Neuronal stem cell (in vitro differentiated cells): ENCODE measurements at regions not wholly inside any gene's neighbourhood (a gene's known extent, or its start where the extent isn't known, plus 50 kb on each side); places are given as distances from the start of the nearest gene placed in this dataset.
A peak's percentile ranks its signal among the peaks of the same experiment; 100 is the strongest.

Source experiments
- DNase-seq: peaks from one replicate; pipeline ENCODE4 v3.0.0-alpha.2; 2013; ENCODE audit warnings: low spot score
- H2AFZ ChIP-seq: one replicate; pipeline ENCODE4 v1.6.1; 2013; ENCODE audit warnings: mild to moderate bottlenecking, low read length, inconsistent platforms
- H2AK5ac ChIP-seq: 2 replicates; pipeline ENCODE4 v1.6.1; 2013; ENCODE audit warnings: low read depth, mild to moderate bottlenecking, inconsistent platforms, low read length, moderate library complexity, mixed read lengths
- H2BK120ac ChIP-seq: 2 replicates; pipeline ENCODE4 v1.6.1; 2013; ENCODE audit warnings: low read depth, mild to moderate bottlenecking, inconsistent platforms, low read length, moderate library complexity, mixed read lengths
- H2BK12ac ChIP-seq: one replicate; pipeline ENCODE4 v1.6.1; 2013; ENCODE audit warnings: low read length, inconsistent platforms
- H2BK15ac ChIP-seq: 2 replicates; pipeline ENCODE4 v1.6.1; 2013; ENCODE audit warnings: mild to moderate bottlenecking, low read length, inconsistent platforms, mixed read lengths
- H2BK5ac ChIP-seq: one replicate; pipeline ENCODE4 v1.6.1; 2013; ENCODE audit warnings: inconsistent platforms, mild to moderate bottlenecking, low read length, moderate library complexity
- H3K14ac ChIP-seq: one replicate; pipeline ENCODE4 v1.6.1; 2013; ENCODE audit warnings: low read length, inconsistent platforms
- H3K18ac ChIP-seq: 2 replicates; pipeline ENCODE4 v1.6.1; 2013; ENCODE audit warnings: low read length, inconsistent platforms
- H3K23ac ChIP-seq: 2 replicates; pipeline ENCODE4 v1.6.1; 2013; ENCODE audit warnings: low read depth, mild to moderate bottlenecking, mixed read lengths, low read length, inconsistent platforms; ENCODE audit not compliant: poor library complexity
- H3K27ac ChIP-seq: replicated peaks from 3 replicates; pipeline ENCODE4 v1.5.1; 2013; ENCODE audit warnings: low read length, inconsistent platforms
- H3K27me3 ChIP-seq, 3 experiments: 2 replicates each; pipeline ENCODE4 v1.6.1; 2013; ENCODE audit warnings: low read length in 3 of 3, mild to moderate bottlenecking in 2 of 3, inconsistent platforms in 1 of 3, low read depth in 1 of 3, mixed read lengths in 1 of 3, moderate library complexity in 1 of 3; ENCODE audit not compliant: control insufficient read depth in 3 of 3, insufficient read depth in 3 of 3
- H3K36me3 ChIP-seq, 2 donors: replicated peaks in 1 of 2; 2 replicates each; pipeline ENCODE4 v1.6.1; 2013; ENCODE audit warnings: low read length in 2 of 2; ENCODE audit not compliant: control insufficient read depth in 2 of 2, insufficient read depth in 2 of 2
- H3K4ac ChIP-seq: 2 replicates; pipeline ENCODE4 v1.6.1; 2013; ENCODE audit warnings: inconsistent platforms, mild to moderate bottlenecking, low read length, moderate library complexity
- H3K4me1 ChIP-seq, 2 donors: 1 replicate in 1 of 2; 2 replicates in 1 of 2; pipeline ENCODE4 v1.6.1; 2013; ENCODE audit warnings: low read length in 2 of 2, low read depth in 1 of 2; ENCODE audit not compliant: control insufficient read depth in 2 of 2, insufficient read depth in 1 of 2
- H3K4me2 ChIP-seq: one replicate; pipeline ENCODE4 v1.6.1; 2013; ENCODE audit warnings: mild to moderate bottlenecking, low read length, inconsistent platforms; ENCODE audit not compliant: insufficient read depth, poor library complexity, severe bottlenecking
- H3K4me3 ChIP-seq, 2 donors: 2 replicates each; pipeline ENCODE4 v1.5.1; 2013; ENCODE audit warnings: low read length in 2 of 2, mild to moderate bottlenecking in 2 of 2, inconsistent platforms in 1 of 2, moderate library complexity in 1 of 2
- H3K79me1 ChIP-seq: one replicate; pipeline ENCODE4 v1.6.1; 2013; ENCODE audit warnings: low read depth, mild to moderate bottlenecking, inconsistent platforms, low read length, moderate library complexity
- H3K9ac ChIP-seq: one replicate; pipeline ENCODE4 v1.6.1; 2013; ENCODE audit warnings: mild to moderate bottlenecking, low read depth, low read length, inconsistent platforms; ENCODE audit not compliant: poor library complexity
- H3K9me3 ChIP-seq, 2 donors: replicated peaks in 1 of 2; 2 replicates each; pipeline versions ENCODE3 to v1.6.1; 2013; ENCODE audit warnings: low read length in 2 of 2, mild to moderate bottlenecking in 2 of 2, inconsistent platforms in 1 of 2, low read depth in 1 of 2, mixed read lengths in 1 of 2, moderate library complexity in 1 of 2; ENCODE audit not compliant: control insufficient read depth in 2 of 2, insufficient read depth in 1 of 2
- H4K8ac ChIP-seq: one replicate; pipeline ENCODE4 v1.6.1; 2013; ENCODE audit warnings: low read depth, mild to moderate bottlenecking, inconsistent platforms, low read length, moderate library complexity
- H4K91ac ChIP-seq: one replicate; pipeline ENCODE4 v1.6.1; 2013; ENCODE audit warnings: low read length, low read depth, mild to moderate bottlenecking, inconsistent platforms; ENCODE audit not compliant: poor library complexity
- WGBS, 2 donors: extraction: QIAGEN DNeasy Blood & Tissue Kit; methylation state at CpG; one replicate each; pipeline ENCODE4 v1.1.7; 2013; ENCODE audit warnings: missing lambda C conversion rate in 2 of 2, mixed read lengths in 1 of 2; ENCODE audit not compliant: insufficient read length in 2 of 2, insufficient replicate concordance in 1 of 2; ENCODE audit errors: extremely low coverage in 2 of 2; 5-methylcytosine and 5-hydroxymethylcytosine counted together

DNA sequence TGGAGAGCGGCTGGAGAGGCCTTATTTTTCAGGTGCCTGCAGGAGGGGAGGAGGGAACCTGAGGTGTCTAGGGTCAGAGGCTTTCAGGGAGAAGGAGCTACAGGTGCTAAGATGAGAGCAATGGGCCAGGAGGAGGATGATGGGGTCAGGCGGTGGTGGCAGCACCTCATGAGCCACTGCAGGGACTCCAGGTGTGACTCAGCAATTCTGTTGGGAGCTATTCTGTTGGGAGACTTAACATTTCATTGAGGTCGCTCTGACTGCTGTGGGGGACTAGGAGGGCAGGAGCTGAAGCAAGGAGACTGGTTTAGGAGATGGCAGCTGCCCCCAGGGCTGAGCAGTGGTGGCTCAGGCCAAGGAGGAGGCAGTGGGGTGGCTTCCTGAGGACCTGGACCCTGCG is 65.0 kb downstream of the CLDN34 start:
- Histone ChIP-seq H3K4me2 (no peak overlapping the region), H3K9ac (no peak overlapping the region), H3K27me3 (no peaks in the 10 kb centered on the region), H2BK120ac (no peak overlapping the region), H2BK12ac (no peak overlapping the region), H3K9me3 (no peaks in the 10 kb centered on the region), H3K4me3 (no peak overlapping the region), H3K18ac (peak overlapping the region; percentile 28), H3K4me1 (no peaks in the 10 kb centered on the region), H3K14ac (no peak overlapping the region), H3K27ac (no peak overlapping the region), H4K8ac (no peak overlapping the region), H2AFZ (no peak overlapping the region), H3K4ac (no peak overlapping the region), H4K91ac (no peak overlapping the region), H3K36me3 (peaks cover 0 to 2% of the 10 kb centered on the region in 2 donors), H3K79me1 (peaks cover 9% of the 10 kb centered on the region), H3K23ac (no peak overlapping the region), H2BK15ac (no peak overlapping the region), H2AK5ac (no peak overlapping the region), H2BK5ac (peak overlapping the region; percentile 39)
- DNase-seq, result no peak
- no CpG with 5 or more reads among the region's 4 CpGs for WGBS, 2 donors

DNA sequence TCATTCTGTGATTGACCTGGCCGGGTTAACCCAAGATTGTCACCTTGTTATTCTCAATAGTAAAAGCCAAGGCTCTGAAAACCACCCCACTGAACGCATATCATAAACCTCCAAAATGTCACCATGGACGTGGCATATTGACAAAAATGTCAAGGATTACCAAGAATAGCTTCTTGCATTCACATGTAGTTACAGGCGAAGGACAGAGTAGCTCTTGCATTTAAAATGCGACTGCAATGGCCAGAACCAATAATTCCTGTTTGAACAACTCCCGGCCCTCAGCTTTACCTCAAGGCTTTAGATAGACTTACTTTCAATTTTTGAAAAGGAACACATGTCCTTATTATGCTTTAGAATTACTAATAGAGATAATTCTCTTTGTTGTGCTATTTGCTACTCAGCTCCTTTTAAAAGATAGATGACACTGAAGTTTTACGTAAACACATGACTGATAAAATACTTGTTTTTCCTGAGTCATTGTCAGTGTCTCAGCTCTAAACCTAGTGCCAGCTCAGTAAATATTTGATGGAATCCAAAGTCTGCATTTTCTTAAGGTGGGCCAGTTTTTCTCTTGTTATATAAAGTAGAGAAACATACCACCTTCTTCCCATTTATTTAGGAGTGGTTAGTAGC is 66.3 kb downstream of the CLDN34 start:
- Histone ChIP-seq H2AK5ac (no peak overlapping the region), H3K27ac (no peak overlapping the region), H3K18ac (no peak overlapping the region), H2BK12ac (no peak overlapping the region), H2BK15ac (no peak overlapping the region), H3K79me1 (peaks cover 9% of the 10 kb centered on the region), H3K4me2 (no peak overlapping the region), H2BK5ac (no peak overlapping the region), H2BK120ac (no peak overlapping the region), H4K8ac (no peak overlapping the region), H3K4ac (no peak overlapping the region), H4K91ac (no peak overlapping the region), H3K14ac (no peak overlapping the region), H2AFZ (no peak overlapping the region), H3K4me3 (no peak overlapping the region), H3K36me3 (no peaks in the 10 kb centered on the region), H3K4me1 (no peaks in the 10 kb centered on the region), H3K23ac (no peak overlapping the region), H3K9me3 (no peaks in the 10 kb centered on the region), H3K27me3 (no peaks in the 10 kb centered on the region), H3K9ac (no peak overlapping the region)
- WGBS, 2 donors, result no CpG with 5 or more reads among the region's 7 CpGs
- DNase-seq, result no peak

DNA sequence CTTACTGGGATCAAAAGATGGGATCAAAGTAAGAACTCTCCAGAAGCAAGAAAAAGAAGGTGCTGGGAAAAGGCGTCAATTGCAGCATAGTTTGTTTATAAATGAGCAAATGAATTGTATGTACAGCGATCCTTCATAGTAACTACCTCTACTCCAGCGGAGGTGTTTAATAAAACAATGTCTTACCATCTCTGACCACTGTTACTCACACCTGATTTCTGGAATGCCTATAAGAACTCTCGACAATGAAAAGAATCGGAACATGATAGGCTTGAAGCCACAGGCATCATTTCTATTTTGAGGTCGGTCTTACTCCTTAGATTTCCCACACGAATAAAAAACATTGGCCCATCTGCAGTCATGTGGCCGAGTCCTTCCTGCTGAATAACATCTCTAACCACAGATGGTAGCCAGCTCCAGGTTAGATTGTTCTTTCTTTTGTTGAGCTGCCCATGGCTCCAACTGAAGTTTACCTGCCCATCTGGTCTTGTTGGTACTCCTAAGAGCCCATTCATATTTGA is 67.6 kb downstream of the CLDN34 start:
- Histone ChIP-seq H3K4me1 (no peaks in the 10 kb centered on the region), H3K4me3 (no peak overlapping the region), H2BK120ac (no peak overlapping the region), H3K27me3 (no peaks in the 10 kb centered on the region), H3K4ac (no peak overlapping the region), H3K14ac (no peak overlapping the region), H3K18ac (no peak overlapping the region), H2BK5ac (no peak overlapping the region), H4K8ac (no peak overlapping the region), H3K9ac (no peak overlapping the region), H4K91ac (no peak overlapping the region), H2BK15ac (no peak overlapping the region), H2AFZ (no peak overlapping the region), H2BK12ac (no peak overlapping the region), H3K79me1 (peaks cover 9% of the 10 kb centered on the region), H3K27ac (no peak overlapping the region), H3K4me2 (no peak overlapping the region), H2AK5ac (no peak overlapping the region), H3K23ac (no peak overlapping the region), H3K36me3 (no peaks in the 10 kb centered on the region), H3K9me3 (no peaks in the 10 kb centered on the region)
- WGBS, 2 donors, result no CpG with 5 or more reads among the region's 8 CpGs
- no peak for DNase-seq

DNA sequence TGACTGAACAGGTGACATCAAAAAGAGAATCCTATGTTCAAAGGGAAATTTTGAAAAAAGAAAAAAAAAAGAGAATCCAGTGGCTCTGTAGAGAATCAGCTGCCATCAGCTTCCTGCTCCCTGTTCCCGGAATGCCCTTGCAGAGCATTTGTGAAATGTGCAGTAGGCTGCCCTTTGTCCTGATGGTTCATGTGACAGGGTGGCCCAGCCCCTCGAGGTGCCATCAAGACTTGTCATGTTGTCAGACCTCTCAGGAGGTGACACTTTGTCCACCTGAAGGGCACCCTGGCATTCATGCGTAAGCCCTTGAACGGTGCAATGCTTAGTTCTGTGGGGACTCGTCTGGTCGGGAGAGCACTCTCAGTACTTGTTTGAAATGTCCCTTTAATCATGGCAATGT is 71.4 kb downstream of the CLDN34 start:
- Histone ChIP-seq H3K23ac (no peak overlapping the region), H3K18ac (no peak overlapping the region)
- no CpG with 5 or more reads among the region's 6 CpGs for WGBS, 2 donors

More for the DNA sequence above, 71.4 kb downstream of the CLDN34 start:
- Histone ChIP-seq H4K91ac (no peak overlapping the region), H3K27me3 (no peaks in the 10 kb centered on the region), H3K4me1 (peaks cover 0 to 9% of the 10 kb centered on the region in 2 donors), H3K36me3 (no peaks in the 10 kb centered on the region), H2AFZ (no peak overlapping the region), H2AK5ac (no peak overlapping the region), H2BK120ac (no peak overlapping the region), H3K4me3 (no peak overlapping the region), H3K9ac (no peak overlapping the region), H2BK12ac (no peak overlapping the region), H4K8ac (no peak overlapping the region), H3K4me2 (no peak overlapping the region), H3K9me3 (no peaks in the 10 kb centered on the region), H3K27ac (no peak overlapping the region), H2BK5ac (no peak overlapping the region), H3K79me1 (no peaks in the 10 kb centered on the region), H3K14ac (no peak overlapping the region), H3K4ac (no peak overlapping the region), H2BK15ac (no peak overlapping the region)
- no peak for DNase-seq
